ENCODE measurements at regions not wholly inside any gene's neighbourhood (a gene's known extent, or its start where the extent isn't known, plus 50 kb on each side); places are given as distances from the start of the nearest gene placed in this dataset.

DNA sequence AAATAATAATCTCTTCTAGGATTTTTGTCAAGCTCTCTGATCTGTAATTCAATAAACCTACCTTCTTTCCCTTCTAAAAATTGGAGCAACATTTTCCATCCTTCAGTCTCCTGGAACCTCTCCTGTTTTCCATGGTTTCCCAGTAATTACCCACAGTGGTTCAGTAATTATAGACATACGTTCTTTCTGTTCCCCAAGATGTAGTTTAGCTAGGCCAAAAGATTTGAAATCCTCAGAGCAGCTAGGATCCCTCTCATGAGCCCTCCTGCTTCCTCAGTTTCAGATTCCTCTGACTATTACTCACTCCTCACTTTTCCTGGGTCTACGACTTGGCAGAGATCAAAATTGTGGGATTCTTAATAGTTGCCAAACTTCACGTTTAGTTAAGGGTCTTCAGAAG is 76.9 kb upstream of the IGSF10 start:
- TF ChIP-seq, protein P1, sequence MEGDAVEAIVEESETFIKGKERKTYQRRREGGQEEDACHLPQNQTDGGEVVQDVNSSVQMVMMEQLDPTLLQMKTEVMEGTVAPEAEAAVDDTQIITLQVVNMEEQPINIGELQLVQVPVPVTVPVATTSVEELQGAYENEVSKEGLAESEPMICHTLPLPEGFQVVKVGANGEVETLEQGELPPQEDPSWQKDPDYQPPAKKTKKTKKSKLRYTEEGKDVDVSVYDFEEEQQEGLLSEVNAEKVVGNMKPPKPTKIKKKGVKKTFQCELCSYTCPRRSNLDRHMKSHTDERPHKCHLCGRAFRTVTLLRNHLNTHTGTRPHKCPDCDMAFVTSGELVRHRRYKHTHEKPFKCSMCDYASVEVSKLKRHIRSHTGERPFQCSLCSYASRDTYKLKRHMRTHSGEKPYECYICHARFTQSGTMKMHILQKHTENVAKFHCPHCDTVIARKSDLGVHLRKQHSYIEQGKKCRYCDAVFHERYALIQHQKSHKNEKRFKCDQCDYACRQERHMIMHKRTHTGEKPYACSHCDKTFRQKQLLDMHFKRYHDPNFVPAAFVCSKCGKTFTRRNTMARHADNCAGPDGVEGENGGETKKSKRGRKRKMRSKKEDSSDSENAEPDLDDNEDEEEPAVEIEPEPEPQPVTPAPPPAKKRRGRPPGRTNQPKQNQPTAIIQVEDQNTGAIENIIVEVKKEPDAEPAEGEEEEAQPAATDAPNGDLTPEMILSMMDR (conservative IDR thresholded peaks at IDR 0.05), result no peak
- TF ChIP-seq EZH2 (IDR thresholded peaks at IDR 0.05; ENCODE audit: low read depth), result no peak

All from PC-9 (cell line).